IMR-90 (cell line): ENCODE measurements at regions not wholly inside any gene's neighbourhood (a gene's known extent, or its start where the extent isn't known, plus 50 kb on each side); places are given as distances from the start of the nearest gene placed in this dataset.

Experiments
- ATAC-seq: fragments of 200-7000 bp; cut with Tn5 transposase; 2 replicates; pipeline ENCODE4 v1.9.1; 2020; ENCODE audit warnings: low read depth, mild to moderate bottlenecking, moderate library complexity
- BruUV-seq: library from RNA; stranded (reverse); fragments of 400-500 nt; replicated peaks from 2 replicates; lab custom pipeline; 2021; lab: Mats Ljungman, UMichigan
- CTCF ChIA-PET: fragments of 300-600 bp; formaldehyde crosslinking; extraction: SDS; loops from one replicate; lab custom pipeline; 2021; ENCODE audit warnings: antibody characterized with exemption; lab: Yijun Ruan, JAX
- POLR2A ChIA-PET: fragments of 300-600 bp; sonication (Branson Sonifier 250); formaldehyde crosslinking; loops from one replicate; lab custom pipeline; 2022; ENCODE audit warnings: antibody characterized with exemption; ENCODE audit not compliant: unreplicated experiment; lab: Charles Lee
- DNase-seq: peaks from one replicate; pipeline ENCODE4 v3.0.0; 2013
- H2AFZ ChIP-seq: replicated peaks from 2 replicates; pipeline ENCODE3; 2013; ENCODE audit warnings: low read length, mild to moderate bottlenecking; ENCODE audit not compliant: poor library complexity
- H2AK5ac ChIP-seq: 2 replicates; pipeline ENCODE4 v1.6.1; 2013; ENCODE audit warnings: low read depth, low read length, inconsistent platforms
- H2AK9ac ChIP-seq: replicated peaks from 2 replicates; pipeline ENCODE3; 2013; ENCODE audit warnings: mild to moderate bottlenecking, low read depth, low read length, moderate library complexity; ENCODE audit not compliant: poor library complexity
- H2BK120ac ChIP-seq: 2 replicates; pipeline ENCODE4 v1.6.1; 2013; ENCODE audit warnings: low read depth, low read length, inconsistent platforms
- H2BK15ac ChIP-seq: 3 replicates; pipeline ENCODE4 v1.6.1; 2013; ENCODE audit warnings: low read depth, low read length, inconsistent platforms
- H2BK20ac ChIP-seq: 2 replicates; pipeline ENCODE4 v1.6.1; 2013; ENCODE audit warnings: low read depth, mild to moderate bottlenecking, inconsistent platforms, low read length, moderate library complexity
- H2BK5ac ChIP-seq: 2 replicates; pipeline ENCODE4 v1.6.1; 2013; ENCODE audit warnings: mild to moderate bottlenecking, low read depth, low read length, inconsistent platforms; ENCODE audit not compliant: poor library complexity, severe bottlenecking
- H3K14ac ChIP-seq: replicated peaks from 2 replicates; pipeline ENCODE4 v1.6.1; 2013; ENCODE audit warnings: low read depth, low read length, inconsistent platforms
- H3K18ac ChIP-seq: 2 replicates; pipeline ENCODE4 v1.6.1; 2013; ENCODE audit warnings: low read depth, low read length, control low read depth
- H3K23ac ChIP-seq: 2 replicates; pipeline ENCODE4 v1.6.1; 2013; ENCODE audit warnings: low read depth, low read length, inconsistent platforms
- H3K27ac ChIP-seq: 2 replicates; pipeline ENCODE4 v1.5.1; 2013; ENCODE audit warnings: mild to moderate bottlenecking, control low read depth, low read length; ENCODE audit not compliant: insufficient read depth
- H3K27me3 ChIP-seq: 2 replicates; pipeline ENCODE4 v1.6.1; 2013; ENCODE audit warnings: low read length; ENCODE audit not compliant: control insufficient read depth, insufficient read depth
- H3K36me3 ChIP-seq: 2 replicates; pipeline ENCODE4 v1.6.1; 2013; ENCODE audit warnings: low read length, mixed read lengths; ENCODE audit not compliant: control insufficient read depth, insufficient read depth
- H3K4ac ChIP-seq: 2 replicates; pipeline ENCODE4 v1.6.1; 2013; ENCODE audit warnings: low read depth, low read length, inconsistent platforms
- H3K4me1 ChIP-seq: 2 replicates; pipeline ENCODE4 v1.6.1; 2013; ENCODE audit warnings: low read length, mixed read lengths; ENCODE audit not compliant: control insufficient read depth, insufficient read depth
- H3K4me2 ChIP-seq: 2 replicates; pipeline ENCODE4 v1.6.1; 2013; ENCODE audit warnings: low read depth, mild to moderate bottlenecking, control low read depth, low read length, moderate library complexity
- H3K4me3 ChIP-seq: 2 replicates; pipeline ENCODE4 v1.5.1; 2013; ENCODE audit warnings: low read depth, mild to moderate bottlenecking, control low read depth, low read length, moderate library complexity; ENCODE audit not compliant: insufficient read depth
- H3K56ac ChIP-seq: 2 replicates; pipeline ENCODE4 v1.6.1; 2013; ENCODE audit warnings: low read length, inconsistent platforms; ENCODE audit not compliant: insufficient read depth; ENCODE audit errors: extremely low read depth
- H3K79me1 ChIP-seq, 2 experiments: 2 replicates each; pipeline ENCODE4 v1.6.1; 2013; ENCODE audit warnings: low read length in 2 of 2, inconsistent platforms in 1 of 2, low read depth in 1 of 2
- H3K9ac ChIP-seq: 2 replicates; pipeline ENCODE4 v1.6.1; 2013; ENCODE audit warnings: low read depth, low read length, control low read depth
- H3K9me1 ChIP-seq: 2 replicates; pipeline ENCODE4 v1.6.1; 2013; ENCODE audit warnings: low read length, inconsistent platforms; ENCODE audit not compliant: insufficient read depth
- H3K9me3 ChIP-seq: 2 replicates; pipeline ENCODE4 v1.6.1; 2013; ENCODE audit warnings: low read length; ENCODE audit not compliant: control insufficient read depth, insufficient read depth
- H4K20me1 ChIP-seq: 2 replicates; pipeline ENCODE4 v1.6.1; 2013; ENCODE audit warnings: low read length, inconsistent platforms; ENCODE audit not compliant: insufficient read depth
- H4K5ac ChIP-seq: 2 replicates; pipeline ENCODE4 v1.6.1; 2013; ENCODE audit warnings: mild to moderate bottlenecking, low read depth, low read length, control low read depth
- H4K8ac ChIP-seq, 2 experiments: 2 replicates each; pipeline ENCODE4 v1.6.1; 2013; ENCODE audit warnings: low read depth in 2 of 2, low read length in 2 of 2, control low read depth in 1 of 2, inconsistent platforms in 1 of 2
- H4K91ac ChIP-seq: 2 replicates; pipeline ENCODE4 v1.6.1; 2013; ENCODE audit warnings: low read depth, low read length, inconsistent platforms; ENCODE audit not compliant: insufficient read depth
- CEBPB ChIP-seq: IDR thresholded peaks from 2 replicates; pipeline ENCODE4 v1.6.1; 2012; ENCODE audit warnings: low read depth, low read length, improper control_type of control experiment
- ELK1 ChIP-seq: fragments of 150-350 bp; IDR thresholded peaks from 2 replicates; pipeline ENCODE4 v1.6.1; 2016; ENCODE audit warnings: low read depth, mild to moderate bottlenecking, low read length, moderate library complexity, borderline replicate concordance
- FOS ChIP-seq: fragments of 150-350 bp; IDR thresholded peaks from 2 replicates; pipeline ENCODE4 v1.6.1; 2016; ENCODE audit warnings: low read depth, low read length
- MAFK ChIP-seq: IDR thresholded peaks from 2 replicates; pipeline ENCODE4 v1.6.1; 2012; ENCODE audit warnings: low read depth, low read length, improper control_type of control experiment
- MXI1 ChIP-seq: IDR thresholded peaks from 2 replicates; pipeline ENCODE4 v1.6.1; 2012; ENCODE audit warnings: low read depth, mild to moderate bottlenecking, low read length, moderate library complexity, borderline replicate concordance
- NFE2L2 ChIP-seq: fragments of 150-350 bp; IDR thresholded peaks from 2 replicates; pipeline ENCODE4 v1.6.1; 2016; ENCODE audit warnings: low read depth, mild to moderate bottlenecking, low read length
- POLR2A ChIP-seq: IDR thresholded peaks from 2 replicates; pipeline ENCODE4 v1.6.1; 2012; ENCODE audit warnings: mild to moderate bottlenecking, low read depth, low read length
- RAD21 ChIP-seq: IDR thresholded peaks from 2 replicates; pipeline ENCODE4 v1.6.1; 2012; ENCODE audit warnings: low read length, improper control_type of control experiment
- RCOR1 ChIP-seq: IDR thresholded peaks from 2 replicates; pipeline ENCODE4 v1.6.1; 2012; ENCODE audit warnings: mild to moderate bottlenecking, low read length, improper control_type of control experiment; ENCODE audit not compliant: insufficient replicate concordance
- SMC3 ChIP-seq: fragments of 150-350 bp; IDR thresholded peaks from 2 replicates; pipeline ENCODE4 v1.6.1; 2016; ENCODE audit warnings: low read depth, mild to moderate bottlenecking, antibody characterized with exemption, low read length, moderate library complexity
- USF2 ChIP-seq: fragments of 150-350 bp; IDR thresholded peaks from 2 replicates; pipeline ENCODE4 v1.6.1; 2017; ENCODE audit warnings: mild to moderate bottlenecking, antibody characterized with exemption, low read length, low read depth
- WGBS, 2 experiments: methylation state at CpG; one replicate each; pipeline versions ENCODE4 v1.1.5 to v1.1.7; 2013; ENCODE audit warnings: missing lambda C conversion rate in 2 of 2; ENCODE audit not compliant: insufficient read length in 1 of 2; ENCODE audit errors: extremely low coverage in 2 of 2; 5-methylcytosine and 5-hydroxymethylcytosine counted together
- dilution Hi-C: fragments of 300-500 bp; cut with HindIII; formaldehyde crosslinking; loops from one replicate; pipeline ENCODE4 v1.14.3; 2018; ENCODE audit warnings: low sequenced_read_pairs; ENCODE audit not compliant: unreplicated experiment
- in situ Hi-C: fragments of 300-500 bp; cut with MboI; formaldehyde crosslinking; loops from 3 replicates; pipeline ENCODE4 v1.14.3; 2019; ENCODE audit warnings: low sequenced_read_pairs, inconsistent platforms, mixed read lengths
- intact Hi-C: fragments of 100-400 bp; cut with micrococcal nuclease; formaldehyde crosslinking; loops from 2 replicates; pipeline ENCODE4 v1.10.0; 2022

GRCh38 chr4:13902146-13902545, 274.6 kb upstream of the BOD1L1 start:
- DNase-seq (peak; percentile 43), ATAC-seq (peak; percentile 21)
- Histone ChIP-seq H2BK15ac (peak overlapping the region; percentile 28; the same call in 1 of the 3 replicates), H3K27me3 (no peaks in the 10 kb centered on the region), H2BK20ac (peak overlapping the region; percentile 85), H4K5ac (peak overlapping the region; percentile 6; the same call in 1 of the 2 replicates), H3K56ac (no peak overlapping the region), H3K4me3 (no peak overlapping the region), H4K91ac (0 out of 2 replicates have a peak overlapping the region, but pooled peaks have one; percentile 41), H2BK5ac (peak overlapping the region; percentile 98), H2AFZ (no peak overlapping the region), H3K4ac (peak overlapping the region; percentile 51; the same call in 1 of the 2 replicates), H2AK9ac (no peak overlapping the region), H3K36me3 (no peaks in the 10 kb centered on the region), H4K20me1 (no peaks in the 10 kb centered on the region), H3K27ac (no peak overlapping the region), H4K8ac (peak overlapping the region; percentile 18 to 60; a peak in 3 of 4 replicates), H3K18ac (peak overlapping the region; percentile 91; the same call in 1 of the 2 replicates), H2AK5ac (no peak overlapping the region), H3K14ac (peak overlapping the region; percentile 24; the same call in 1 of the 2 replicates), H3K23ac (no peak overlapping the region), H3K4me1 (peaks cover 12% of the 10 kb centered on the region), H3K9ac (no peak overlapping the region), H3K4me2 (no peak overlapping the region), H3K9me1 (peaks cover 2% of the 10 kb centered on the region), H3K79me1 (no peaks in the 10 kb centered on the region), H3K9me3 (no peaks in the 10 kb centered on the region), H2BK120ac (peak overlapping the region; percentile 71)
- POLR2A ChIA-PET, result no interaction called here
- dilution Hi-C loops (no loop called here), intact Hi-C loops (no loop called here), in situ Hi-C loops (loop anchor here (25.0 kb wide), 2 partner anchors 240 to 1435 kb away; no protein-coding TSS in a partner anchor)
- no TSS peak for BruUV-seq
- TF ChIP-seq MAFK (peak; percentile 21; the same call in 1 of the 2 replicates), RAD21 (no peak), SMC3 (no peak), CEBPB (peak; percentile 45; the same call in 1 of the 2 replicates), NFE2L2 (no peak), FOS (no peak), POLR2A (no peak), USF2 (no peak), MXI1 (no peak), RCOR1 (no peak), ELK1 (no peak)
- no CpG with 5 or more reads among the region's 1 CpG for WGBS, 2 experiments
- CTCF ChIA-PET, result no interaction called here
